T-helper 1 cell (primary cell): ENCODE measurements at regions not wholly inside any gene's neighbourhood (a gene's known extent, or its start where the extent isn't known, plus 50 kb on each side); places are given as distances from the start of the nearest gene placed in this dataset.
A peak's percentile ranks its signal among the peaks of the same experiment; 100 is the strongest.

Experiments used
- DNase-seq, 5 donors: peaks; one replicate each; pipeline ENCODE4 v3.0.0-alpha.2; 2012 to 2020

- no peak for DNase-seq
Observed at GRCh38 chr11:62073061-62073460, 50.8 kb upstream of the INCENP start.

GRCh38 chr11:62071408-62071807, 52.4 kb upstream of the INCENP start:
- DNase-seq = no peak

- no peak for DNase-seq
Observed at GRCh38 chr11:62069986-62070919, 53.6 kb upstream of the INCENP start.

GRCh38 chr11:62069374-62069773, 54.4 kb upstream of the INCENP start:
- DNase-seq = no peak

GRCh38 chr11:62068730-62069129, 55.1 kb upstream of the INCENP start:
- no peak for DNase-seq

GRCh38 chr11:62067741-62068140, 56.1 kb upstream of the INCENP start:
- DNase-seq = no peak

GRCh38 chr11:62064221-62064620, 59.6 kb upstream of the INCENP start:
- no peak for DNase-seq

GRCh38 chr11:62062223-62062861, 61.5 kb upstream of the INCENP start:
- DNase-seq = no peak

GRCh38 chr11:62061356-62062222, 62.2 kb upstream of the INCENP start:
- no peak for DNase-seq

GRCh38 chr11:62057069-62057468, 66.7 kb upstream of the INCENP start:
- no peak for DNase-seq

- DNase-seq = no peak
Observed at GRCh38 chr11:62055970-62056369, 67.8 kb upstream of the INCENP start.

GRCh38 chr11:62054484-62055121, 69.2 kb upstream of the INCENP start:
- peak in 1 of 5 donors; percentile 41 for DNase-seq

- no peak for DNase-seq
Observed at GRCh38 chr11:62054081-62054480, 69.7 kb upstream of the INCENP start.

- no peak for DNase-seq
Observed at GRCh38 chr11:62050716-62051115, 73.1 kb upstream of the INCENP start.

- no peak for DNase-seq
Observed at GRCh38 chr11:62048100-62048499, 75.7 kb upstream of the INCENP start.

- no peak for DNase-seq
Observed at GRCh38 chr11:62046568-62047100, 77.2 kb upstream of the INCENP start.

- no peak for DNase-seq
Observed at GRCh38 chr11:62044639-62045121, 77.2 kb upstream of the FTH1 start.

GRCh38 chr11:62035293-62035692, 67.9 kb upstream of the FTH1 start:
- no peak for DNase-seq

- no peak for DNase-seq
Observed at GRCh38 chr11:62034036-62034338, 66.6 kb upstream of the FTH1 start.

GRCh38 chr11:62033191-62034035, 66.0 kb upstream of the FTH1 start:
- DNase-seq = no peak

- no peak for DNase-seq
Observed at GRCh38 chr11:62030071-62030684, 62.7 kb upstream of the FTH1 start.
